ENCODE measurements at regions not wholly inside any gene's neighbourhood (a gene's known extent, or its start where the extent isn't known, plus 50 kb on each side); places are given as distances from the start of the nearest gene placed in this dataset.

DNA sequence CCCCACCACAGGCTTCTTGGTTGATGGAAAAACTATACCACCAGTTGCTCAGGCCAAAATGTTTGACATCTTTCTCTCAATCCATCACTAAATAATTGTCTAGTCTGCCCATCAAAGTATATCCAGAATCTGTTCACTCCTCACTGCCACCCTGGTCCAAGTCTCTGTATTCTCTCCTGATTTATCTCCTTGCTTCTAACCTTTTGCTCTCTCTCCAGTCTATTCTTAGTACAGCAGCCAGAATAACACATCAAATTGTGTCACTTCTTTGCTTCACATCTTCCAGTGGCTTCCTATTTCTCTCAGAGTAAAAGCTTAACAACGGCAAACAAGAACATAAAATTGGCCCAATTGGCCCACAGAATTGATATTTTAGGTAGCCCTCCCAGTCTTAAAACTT, 272.8 kb downstream of the IPO8 start:
- no peak overlapping the region for H3K4me3 ChIP-seq
- no peaks in the 10 kb centered on the region for H3K4me1 ChIP-seq
- no peaks in the 10 kb centered on the region for H3K9me3 ChIP-seq
- no peak for DNase-seq
- no peaks in the 10 kb centered on the region for H3K27me3 ChIP-seq
- WGBS, 2 donors, result 72 to 94% methylated on average over 1 of the region's 1 CpG
- no peaks in the 10 kb centered on the region for H3K36me3 ChIP-seq (ENCODE audit: low read depth, missing control alignments)
- intact Hi-C loops (cut with DNase I; ENCODE audit: low total_unique reads), result no loop called here
- H3K27ac ChIP-seq, result no peak overlapping the region
- no peak for TF ChIP-seq POLR2A (IDR thresholded peaks at IDR 0.05)
- TF ChIP-seq, protein P1, sequence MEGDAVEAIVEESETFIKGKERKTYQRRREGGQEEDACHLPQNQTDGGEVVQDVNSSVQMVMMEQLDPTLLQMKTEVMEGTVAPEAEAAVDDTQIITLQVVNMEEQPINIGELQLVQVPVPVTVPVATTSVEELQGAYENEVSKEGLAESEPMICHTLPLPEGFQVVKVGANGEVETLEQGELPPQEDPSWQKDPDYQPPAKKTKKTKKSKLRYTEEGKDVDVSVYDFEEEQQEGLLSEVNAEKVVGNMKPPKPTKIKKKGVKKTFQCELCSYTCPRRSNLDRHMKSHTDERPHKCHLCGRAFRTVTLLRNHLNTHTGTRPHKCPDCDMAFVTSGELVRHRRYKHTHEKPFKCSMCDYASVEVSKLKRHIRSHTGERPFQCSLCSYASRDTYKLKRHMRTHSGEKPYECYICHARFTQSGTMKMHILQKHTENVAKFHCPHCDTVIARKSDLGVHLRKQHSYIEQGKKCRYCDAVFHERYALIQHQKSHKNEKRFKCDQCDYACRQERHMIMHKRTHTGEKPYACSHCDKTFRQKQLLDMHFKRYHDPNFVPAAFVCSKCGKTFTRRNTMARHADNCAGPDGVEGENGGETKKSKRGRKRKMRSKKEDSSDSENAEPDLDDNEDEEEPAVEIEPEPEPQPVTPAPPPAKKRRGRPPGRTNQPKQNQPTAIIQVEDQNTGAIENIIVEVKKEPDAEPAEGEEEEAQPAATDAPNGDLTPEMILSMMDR (IDR thresholded peaks at IDR 0.05), result no peak

DNA sequence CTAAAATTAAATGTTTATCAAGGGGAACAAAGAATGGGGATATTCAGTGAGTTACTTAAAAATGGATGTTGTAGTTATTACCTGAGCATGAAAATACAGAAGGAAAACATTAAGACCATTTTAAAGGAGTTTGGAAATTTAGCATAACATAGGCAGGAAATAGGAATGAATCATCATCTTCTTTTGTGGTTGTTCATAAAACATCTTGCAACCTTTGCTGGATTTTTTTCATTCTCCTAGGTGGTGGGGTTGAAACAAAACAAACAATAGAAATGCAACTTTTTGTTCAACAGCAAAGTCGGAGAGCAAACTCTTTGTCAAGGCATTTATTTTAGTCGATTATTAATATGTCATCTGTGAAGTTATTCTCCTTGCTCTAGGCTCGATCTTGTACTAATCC, 275.1 kb downstream of the IPO8 start:
- Histone ChIP-seq H3K9me3 (no peaks in the 10 kb centered on the region), H3K4me3 (no peak overlapping the region), H3K27ac (no peak overlapping the region), H3K27me3 (no peaks in the 10 kb centered on the region), H3K4me1 (no peaks in the 10 kb centered on the region), H3K36me3 (ENCODE audit: low read depth, missing control alignments) (no peaks in the 10 kb centered on the region)
- intact Hi-C loops (cut with DNase I; ENCODE audit: low total_unique reads), result no loop called here
- 77 to 78% methylated on average over 3 of the region's 3 CpGs for WGBS, 2 donors
- TF ChIP-seq, protein P1 (IDR thresholded peaks at IDR 0.05), result no peak
- TF ChIP-seq POLR2A (IDR thresholded peaks at IDR 0.05), result no peak
- DNase-seq, result no peak

GRCh38 chr12:30417697-30418231, 277.9 kb downstream of the IPO8 start:
- Histone ChIP-seq H3K27me3 (no peaks in the 10 kb centered on the region), H3K27ac (no peak overlapping the region), H3K9me3 (no peaks in the 10 kb centered on the region), H3K36me3 (ENCODE audit: low read depth, missing control alignments) (no peaks in the 10 kb centered on the region), H3K4me3 (no peak overlapping the region), H3K4me1 (no peaks in the 10 kb centered on the region)
- no peak for DNase-seq
- TF ChIP-seq POLR2A (IDR thresholded peaks at IDR 0.05), result no peak
- TF ChIP-seq, protein P1 (IDR thresholded peaks at IDR 0.05), result no peak
- WGBS, 2 donors, result 68 to 89% methylated on average over 5 of the region's 5 CpGs
- intact Hi-C loops (cut with DNase I; ENCODE audit: low total_unique reads), result no loop called here

DNA sequence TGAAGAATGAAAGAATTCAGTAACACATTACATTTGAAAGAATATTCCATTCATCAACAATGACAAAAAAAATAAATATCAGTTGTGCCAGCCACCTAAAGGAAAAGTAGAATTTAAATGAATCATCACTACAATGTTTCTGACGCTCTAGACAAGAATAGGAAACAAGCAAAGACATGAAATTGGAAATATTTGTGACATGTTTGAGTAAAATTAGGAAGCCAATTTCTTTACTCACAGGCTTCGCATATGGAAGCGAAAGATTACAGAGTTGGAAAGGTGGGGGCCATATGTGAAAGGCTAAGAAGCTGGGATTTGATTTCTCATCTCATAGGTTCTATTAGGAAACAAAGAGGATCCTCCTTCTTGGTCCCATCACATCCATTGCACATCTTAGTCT, 279.0 kb downstream of the IPO8 start:
- Histone ChIP-seq H3K27ac (no peak overlapping the region), H3K36me3 (ENCODE audit: low read depth, missing control alignments) (no peaks in the 10 kb centered on the region), H3K9me3 (no peaks in the 10 kb centered on the region), H3K4me1 (no peaks in the 10 kb centered on the region), H3K4me3 (no peak overlapping the region), H3K27me3 (no peaks in the 10 kb centered on the region)
- 93 to 94% methylated on average over 3 of the region's 3 CpGs for WGBS, 2 donors
- intact Hi-C loops (cut with DNase I; ENCODE audit: low total_unique reads), result no loop called here
- no peak for DNase-seq
- TF ChIP-seq, protein P1 (IDR thresholded peaks at IDR 0.05), result no peak
- TF ChIP-seq POLR2A (IDR thresholded peaks at IDR 0.05), result no peak

DNA sequence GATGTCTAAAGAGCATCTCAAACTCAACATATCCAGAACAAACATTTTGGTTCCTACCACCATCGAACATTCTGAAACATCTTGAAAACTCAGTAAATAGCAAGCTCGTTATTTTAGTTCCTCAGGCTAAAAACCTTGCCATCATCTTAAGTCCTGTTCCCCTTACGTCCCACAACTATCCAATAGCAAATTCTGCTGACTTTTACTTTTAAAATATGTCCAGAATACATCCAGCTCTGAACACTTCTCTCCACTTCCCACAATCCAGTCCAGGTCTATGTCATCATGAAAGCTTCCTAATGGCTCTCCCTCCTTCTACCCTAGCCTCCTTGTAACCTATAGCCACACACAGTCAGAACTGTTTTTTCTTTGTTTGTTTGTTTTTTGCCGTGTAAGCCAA, 279.9 kb downstream of the IPO8 start:
- 83 to 86% methylated on average over 4 of the region's 4 CpGs for WGBS, 2 donors
- intact Hi-C loops (cut with DNase I; ENCODE audit: low total_unique reads), result no loop called here
- Histone ChIP-seq H3K27me3 (no peaks in the 10 kb centered on the region), H3K4me3 (no peak overlapping the region), H3K4me1 (no peaks in the 10 kb centered on the region), H3K9me3 (no peaks in the 10 kb centered on the region), H3K27ac (no peak overlapping the region), H3K36me3 (ENCODE audit: low read depth, missing control alignments) (no peaks in the 10 kb centered on the region)
- TF ChIP-seq POLR2A (IDR thresholded peaks at IDR 0.05), result no peak
- TF ChIP-seq, protein P1 (IDR thresholded peaks at IDR 0.05), result no peak
- DNase-seq, result no peak

All from testis (tissue), 2 donors.